ENCODE measurements at regions not wholly inside any gene's neighbourhood (a gene's known extent, or its start where the extent isn't known, plus 50 kb on each side); places are given as distances from the start of the nearest gene placed in this dataset.

DNA sequence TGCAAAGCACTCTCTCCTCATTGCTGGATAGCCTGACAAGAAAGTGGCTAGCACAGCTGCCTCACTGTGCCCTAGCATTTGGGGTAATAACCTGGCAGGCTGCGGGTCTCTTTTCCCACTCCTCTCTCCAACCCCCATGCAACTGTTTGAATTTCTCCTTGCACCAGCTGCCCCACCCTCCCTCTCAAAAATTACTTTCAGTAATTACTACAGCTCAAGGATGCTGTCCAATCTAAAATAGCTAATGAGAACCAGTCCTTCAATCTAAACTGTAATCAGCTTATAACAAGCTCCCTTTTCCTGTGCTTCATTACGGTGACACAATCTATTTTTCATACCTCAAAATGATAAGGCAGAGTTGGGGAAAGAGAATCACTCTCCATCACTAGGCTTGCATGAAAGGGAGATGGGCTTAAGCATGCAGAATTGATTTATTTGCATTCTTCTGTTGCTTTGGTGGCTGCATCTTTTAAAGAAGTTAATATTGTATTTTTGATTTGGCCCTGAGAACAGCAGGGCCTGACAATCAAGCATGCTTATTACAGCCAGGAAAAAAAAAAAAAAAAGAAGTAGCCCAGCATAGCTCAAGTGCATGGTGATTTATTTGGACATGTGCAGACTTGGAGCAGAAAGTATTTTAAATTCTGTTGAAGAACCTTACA is 881.8 kb downstream of the SLC4A3 start:
- TF ChIP-seq, protein P1, sequence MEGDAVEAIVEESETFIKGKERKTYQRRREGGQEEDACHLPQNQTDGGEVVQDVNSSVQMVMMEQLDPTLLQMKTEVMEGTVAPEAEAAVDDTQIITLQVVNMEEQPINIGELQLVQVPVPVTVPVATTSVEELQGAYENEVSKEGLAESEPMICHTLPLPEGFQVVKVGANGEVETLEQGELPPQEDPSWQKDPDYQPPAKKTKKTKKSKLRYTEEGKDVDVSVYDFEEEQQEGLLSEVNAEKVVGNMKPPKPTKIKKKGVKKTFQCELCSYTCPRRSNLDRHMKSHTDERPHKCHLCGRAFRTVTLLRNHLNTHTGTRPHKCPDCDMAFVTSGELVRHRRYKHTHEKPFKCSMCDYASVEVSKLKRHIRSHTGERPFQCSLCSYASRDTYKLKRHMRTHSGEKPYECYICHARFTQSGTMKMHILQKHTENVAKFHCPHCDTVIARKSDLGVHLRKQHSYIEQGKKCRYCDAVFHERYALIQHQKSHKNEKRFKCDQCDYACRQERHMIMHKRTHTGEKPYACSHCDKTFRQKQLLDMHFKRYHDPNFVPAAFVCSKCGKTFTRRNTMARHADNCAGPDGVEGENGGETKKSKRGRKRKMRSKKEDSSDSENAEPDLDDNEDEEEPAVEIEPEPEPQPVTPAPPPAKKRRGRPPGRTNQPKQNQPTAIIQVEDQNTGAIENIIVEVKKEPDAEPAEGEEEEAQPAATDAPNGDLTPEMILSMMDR (IDR thresholded peaks at IDR 0.05) = no peak
- TF ChIP-seq POLR2A (IDR thresholded peaks at IDR 0.05) = no peak

Measured in breast epithelium (tissue), 3 donors.